Stimulated activated CD8-positive, alpha-beta memory T cell treated with anti-CD3 and anti-CD28 coated beads, Interleukin-4, amount 100 ng/mL, for 4 hours (primary cell): ENCODE measurements at regions not wholly inside any gene's neighbourhood (a gene's known extent, or its start where the extent isn't known, plus 50 kb on each side); places are given as distances from the start of the nearest gene placed in this dataset.
"Not testable (repeated sequence)": the region's sequence is repeated elsewhere in the genome, so short reads cannot be mapped to it uniquely, and the experiment has no call there.

Experiments used
- DNase-seq, 2 donors: peaks; one replicate each; pipeline ENCODE4 v3.0.0-alpha.2; 2020; ENCODE audit warnings: low read depth in 2 of 2, low spot score in 1 of 2

DNA sequence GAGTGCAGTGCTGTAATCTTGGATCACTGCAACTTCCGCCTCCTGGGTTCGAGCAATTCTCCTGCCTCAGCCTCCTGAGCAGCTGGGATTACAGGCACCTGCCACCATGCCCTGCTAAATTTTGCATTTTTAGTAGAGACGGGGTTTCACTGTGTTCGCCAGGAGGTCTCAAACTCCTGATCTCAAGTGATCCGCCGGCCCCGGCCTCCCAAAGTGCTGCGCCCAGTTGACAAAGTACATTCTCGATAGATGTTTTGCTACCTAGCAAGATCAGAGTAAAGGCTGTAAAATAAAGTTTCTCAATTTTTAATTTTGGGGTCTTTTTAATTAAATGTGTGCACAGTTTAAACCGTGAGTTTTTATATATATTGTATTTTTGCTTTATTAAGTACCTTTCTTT is 248.9 kb downstream of the CCER1 start:
- DNase-seq: no peak

DNA sequence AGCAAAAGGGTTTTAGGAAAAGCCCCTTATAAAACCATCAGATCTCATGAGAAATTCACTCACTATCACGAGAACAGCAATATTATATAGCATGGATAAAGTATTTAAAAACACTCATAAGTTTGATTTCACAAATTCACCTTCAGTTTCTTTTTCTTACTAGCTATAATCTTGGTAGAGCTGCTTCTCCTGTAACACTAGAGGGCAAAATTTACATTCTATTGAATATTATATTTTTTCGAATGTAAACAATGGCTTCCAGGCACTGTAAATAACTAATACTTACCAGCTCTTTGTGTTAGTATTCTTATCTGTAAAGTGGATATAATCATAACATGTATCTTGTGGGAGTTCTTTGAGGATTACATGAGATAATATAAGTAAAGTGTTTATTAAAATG is 259.6 kb downstream of the CCER1 start:
- no peak for DNase-seq

DNA sequence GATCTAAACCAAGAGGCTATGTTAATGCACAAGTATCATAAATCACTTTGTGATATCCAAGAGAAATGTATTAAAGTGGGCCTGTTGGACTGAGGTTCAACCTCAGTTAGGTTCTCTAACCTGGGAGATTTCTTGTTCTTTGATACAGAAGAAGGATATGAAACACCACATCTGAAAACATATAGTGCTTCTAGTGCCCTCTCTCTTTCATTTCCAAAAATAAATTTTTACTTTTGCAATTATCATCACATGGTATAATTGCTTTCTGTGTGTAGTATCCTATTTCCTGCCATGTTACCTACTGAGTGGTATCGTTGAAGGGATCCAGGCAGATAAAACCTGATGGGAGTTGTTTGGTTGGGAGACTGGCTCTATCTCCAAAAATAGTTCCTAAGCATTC is 264.9 kb downstream of the CCER1 start:
- no peak for DNase-seq

DNA sequence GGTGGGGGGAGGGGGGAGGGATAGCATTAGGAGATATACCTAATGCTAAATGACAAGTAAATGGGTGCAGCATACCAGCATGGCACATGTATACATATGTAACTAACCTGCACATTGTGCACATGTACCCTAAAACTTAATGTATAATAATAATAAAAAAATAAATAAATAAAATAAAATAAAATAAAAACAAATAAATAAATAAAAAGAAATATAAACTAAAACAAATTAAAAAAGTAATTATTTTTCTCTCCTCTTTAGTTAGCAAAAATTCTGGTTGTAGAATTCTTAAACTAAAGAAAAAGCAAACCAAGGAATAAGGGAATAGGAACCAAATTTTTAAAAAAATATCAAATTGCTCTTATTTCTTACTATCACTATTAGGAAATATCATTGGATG is 267.3 kb downstream of the CCER1 start:
- DNase-seq: not testable (repeated sequence)

DNA sequence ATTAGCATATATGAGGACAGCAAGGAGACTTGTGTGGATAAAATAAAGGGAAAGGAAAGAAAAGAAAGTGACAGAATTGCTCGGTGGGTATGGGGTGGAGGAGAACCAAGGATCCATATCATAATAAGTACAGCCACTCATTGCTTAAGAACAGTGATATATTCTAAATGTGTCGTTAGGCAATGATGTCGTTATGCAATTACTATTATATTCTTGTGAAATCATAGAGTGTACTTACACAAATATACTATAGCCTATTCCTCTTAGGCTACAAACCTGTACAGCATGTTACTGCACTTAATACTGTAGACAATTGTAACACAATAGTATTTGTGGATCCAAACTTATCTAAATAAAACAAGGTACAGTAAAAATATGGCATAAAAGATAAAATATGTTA is 271.1 kb downstream of the CCER1 start:
- no peak for DNase-seq

DNA sequence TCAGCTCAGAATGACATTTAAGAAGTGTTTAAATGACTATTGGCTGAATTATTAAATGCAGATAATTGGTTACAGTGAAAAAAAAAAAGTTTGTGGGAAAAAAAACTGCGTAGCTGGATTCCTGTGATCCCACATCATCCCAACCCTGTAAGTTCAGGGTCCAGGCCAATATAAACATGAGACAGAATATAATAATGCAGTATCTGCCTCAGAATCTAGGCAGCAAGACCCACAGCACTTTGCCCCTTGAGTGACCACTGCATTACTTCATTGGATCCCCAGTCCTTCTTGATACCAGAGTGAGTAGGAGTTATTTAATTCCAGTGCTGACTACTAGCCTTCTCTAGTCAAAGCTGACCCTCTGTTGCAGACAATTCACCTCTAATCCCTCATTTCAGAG is 272.6 kb downstream of the CCER1 start:
- DNase-seq: no peak

DNA sequence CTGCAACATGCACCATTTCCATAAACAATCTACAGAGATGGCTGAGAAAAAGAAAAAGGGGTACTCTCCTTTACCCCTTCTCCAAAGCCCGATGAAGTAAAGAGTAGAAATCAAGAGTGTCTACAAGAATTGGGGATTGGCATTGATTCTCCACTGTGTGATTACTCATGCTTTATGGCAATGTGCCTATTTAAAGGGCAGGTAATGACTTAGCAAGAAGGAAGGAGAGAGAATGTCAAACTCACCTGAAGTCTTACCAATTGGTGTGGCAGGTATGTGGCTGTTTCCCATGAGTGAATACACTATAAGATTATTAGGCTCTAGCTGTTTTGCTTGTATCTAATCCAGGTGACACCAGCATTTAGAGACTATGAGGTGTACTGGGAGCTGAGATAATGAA is 275.3 kb downstream of the CCER1 start:
- no peak for DNase-seq

DNA sequence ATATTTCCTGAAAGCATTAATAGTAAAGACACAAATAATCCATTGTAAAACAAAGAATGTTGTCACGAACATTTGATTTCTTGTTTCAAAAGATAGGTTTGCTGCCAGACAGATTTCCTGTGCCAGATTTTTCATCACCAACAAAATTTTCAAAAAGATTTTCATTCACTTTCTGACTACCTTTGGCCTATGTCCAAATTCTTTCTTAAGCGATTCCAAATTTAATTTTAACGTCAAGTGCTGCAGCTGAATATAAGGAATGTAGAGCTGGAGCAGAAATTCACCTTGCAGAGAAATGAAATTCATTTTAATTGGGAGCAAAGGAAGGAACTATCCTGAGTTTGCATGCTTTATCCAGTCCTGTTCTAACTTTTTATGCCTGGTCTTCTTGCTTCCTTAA is 277.4 kb downstream of the CCER1 start:
- DNase-seq: no peak

DNA sequence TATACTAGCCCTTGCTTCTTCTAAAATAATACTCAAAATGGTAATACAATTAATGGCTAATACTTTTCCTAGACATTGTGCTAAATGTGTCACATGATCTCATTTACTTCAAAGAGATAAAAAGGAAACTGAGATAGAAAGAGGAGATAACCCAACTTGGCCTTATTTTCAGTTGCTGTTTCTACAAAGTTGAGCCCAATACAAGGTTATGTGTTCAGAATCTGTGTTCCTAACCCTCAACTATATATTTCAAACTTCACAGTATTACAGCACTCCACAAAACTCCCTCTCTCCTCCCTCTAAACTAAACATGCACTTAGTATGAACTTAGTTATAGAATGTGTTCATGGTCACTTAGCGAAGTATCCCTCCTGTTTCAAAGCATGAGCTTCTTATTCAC is 277.9 kb downstream of the CCER1 start:
- DNase-seq: no peak

DNA sequence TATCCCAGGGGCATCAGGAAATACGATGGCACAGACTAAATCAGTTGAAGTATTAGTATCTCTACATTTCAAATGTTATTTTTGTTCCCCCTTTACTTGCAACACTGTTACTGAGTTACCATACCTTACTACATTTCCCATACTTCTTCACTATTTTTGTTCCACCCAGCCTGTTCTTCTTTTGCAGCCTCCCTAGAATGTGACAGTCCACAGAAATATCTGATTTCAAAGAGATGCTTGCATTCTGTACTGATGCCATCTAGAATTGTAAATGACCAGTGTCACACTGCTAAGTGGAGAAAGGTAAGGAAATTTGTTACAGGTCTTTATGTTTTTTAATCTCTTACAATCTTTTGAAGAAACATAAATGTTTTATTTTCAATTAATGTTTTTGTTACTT is 279.9 kb downstream of the CCER1 start:
- DNase-seq: no peak

DNA sequence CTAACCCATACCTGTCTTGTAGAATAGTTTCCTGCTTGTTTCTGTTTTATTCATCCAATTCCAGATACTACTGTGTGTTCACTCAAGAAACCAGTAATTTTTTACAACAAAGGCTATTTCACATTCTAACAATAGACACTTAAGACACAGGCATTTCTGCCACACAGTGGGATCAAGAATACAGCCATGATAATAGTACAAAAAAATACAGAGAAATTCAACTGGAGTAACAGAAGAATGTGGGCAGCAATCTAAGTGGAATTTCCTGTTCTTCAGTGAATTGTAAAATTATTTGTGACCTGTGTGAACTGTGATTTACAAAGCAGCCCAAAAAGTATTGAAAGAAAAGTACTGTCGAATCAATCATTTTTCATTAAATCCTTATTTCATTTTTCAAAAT is 282.9 kb downstream of the CCER1 start:
- no peak for DNase-seq

DNA sequence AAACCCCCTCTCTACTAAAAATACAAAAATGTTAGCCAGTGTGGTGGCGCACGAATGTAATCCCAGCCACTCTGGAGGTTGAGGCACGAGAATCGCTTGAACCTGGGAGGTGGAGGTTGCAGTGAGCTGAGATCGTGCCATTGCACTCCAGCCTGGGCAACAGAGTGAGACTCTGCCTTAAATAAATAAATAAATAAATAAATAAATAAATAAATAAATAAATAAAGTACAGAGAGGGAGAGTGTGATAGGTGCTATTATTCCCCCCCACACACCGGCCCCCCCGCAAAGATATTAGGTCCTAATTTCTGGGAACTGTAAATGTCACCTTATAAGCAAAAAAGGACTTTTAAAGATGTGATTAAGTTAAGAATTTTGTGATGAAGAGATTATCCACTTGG is 291.0 kb downstream of the CCER1 start:
- DNase-seq: not testable (repeated sequence)

DNA sequence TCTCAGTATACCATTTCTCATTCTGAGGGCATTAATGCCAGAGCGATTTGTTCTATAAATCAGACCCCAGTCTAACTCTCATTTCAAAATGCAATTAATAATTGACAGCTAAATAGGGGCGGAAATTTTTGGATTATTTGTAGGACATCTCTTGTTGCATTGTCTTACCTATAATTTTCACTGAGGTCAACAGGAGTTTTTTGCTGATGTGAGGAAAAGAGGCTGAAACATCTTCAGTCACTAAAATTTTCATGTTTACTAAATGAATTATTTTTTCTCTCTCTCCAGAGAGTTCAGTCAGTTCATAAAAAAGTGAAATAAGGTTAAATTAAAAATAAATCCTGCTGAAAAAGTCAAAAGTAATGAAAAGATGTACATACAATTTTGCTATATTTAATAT is 295.9 kb downstream of the CCER1 start:
- DNase-seq: no peak

DNA sequence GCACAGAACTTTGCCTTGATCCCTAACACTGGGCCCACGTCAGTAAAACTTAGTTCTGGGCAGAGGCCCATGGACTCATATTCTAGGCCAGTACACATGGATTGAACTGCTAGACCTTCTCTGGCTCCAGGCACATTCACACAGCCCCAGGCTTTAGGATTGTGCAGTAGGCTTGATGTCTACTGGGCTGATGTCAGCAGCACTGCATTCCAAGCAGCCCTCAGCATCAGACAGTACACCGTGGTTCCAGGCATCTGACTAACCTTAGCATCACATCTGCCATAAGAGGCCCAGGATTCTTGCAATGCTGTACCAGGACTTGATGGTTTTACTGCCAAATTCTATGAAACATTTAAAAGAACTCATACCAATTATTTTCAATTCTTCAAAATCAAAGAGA is 301.9 kb downstream of the CCER1 start:
- no peak for DNase-seq

DNA sequence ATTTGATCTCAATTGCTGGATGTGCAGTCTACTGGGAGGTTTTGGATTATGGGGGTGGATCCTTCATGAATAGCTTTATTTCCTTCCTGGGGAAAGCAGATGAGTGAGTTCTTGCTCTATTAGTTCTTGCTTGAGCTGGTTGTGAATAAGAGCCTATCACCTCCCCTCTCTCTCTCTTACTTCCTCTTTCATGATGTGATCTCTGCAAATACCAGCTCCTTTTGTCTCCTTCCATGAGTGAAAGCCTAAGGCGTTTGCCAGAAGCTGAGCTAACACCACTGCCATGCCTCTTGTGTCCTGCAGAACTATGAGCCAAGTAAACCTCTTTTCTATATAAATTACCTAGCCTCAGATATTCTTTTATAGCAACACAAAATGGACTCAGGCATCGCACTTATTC is 302.7 kb downstream of the CCER1 start:
- DNase-seq: no peak

DNA sequence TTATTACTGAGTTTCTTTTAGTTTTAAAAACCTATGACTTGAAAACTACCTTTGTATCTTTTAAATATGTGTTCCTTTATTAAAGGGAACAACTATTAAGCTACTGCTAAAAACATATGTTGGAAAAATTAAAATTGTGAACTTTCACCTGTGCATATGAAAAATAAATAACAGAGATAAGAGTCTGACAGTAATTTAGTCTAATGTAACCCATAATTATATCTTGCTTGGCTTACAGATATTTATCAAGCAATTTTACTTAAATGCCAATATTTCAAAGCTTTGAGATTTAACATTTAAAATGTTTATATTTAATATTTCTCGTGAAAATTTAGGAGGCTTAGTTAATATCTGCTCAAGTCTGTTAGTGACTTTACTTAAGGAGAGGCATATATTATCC is 309.8 kb downstream of the CCER1 start:
- DNase-seq: no peak

DNA sequence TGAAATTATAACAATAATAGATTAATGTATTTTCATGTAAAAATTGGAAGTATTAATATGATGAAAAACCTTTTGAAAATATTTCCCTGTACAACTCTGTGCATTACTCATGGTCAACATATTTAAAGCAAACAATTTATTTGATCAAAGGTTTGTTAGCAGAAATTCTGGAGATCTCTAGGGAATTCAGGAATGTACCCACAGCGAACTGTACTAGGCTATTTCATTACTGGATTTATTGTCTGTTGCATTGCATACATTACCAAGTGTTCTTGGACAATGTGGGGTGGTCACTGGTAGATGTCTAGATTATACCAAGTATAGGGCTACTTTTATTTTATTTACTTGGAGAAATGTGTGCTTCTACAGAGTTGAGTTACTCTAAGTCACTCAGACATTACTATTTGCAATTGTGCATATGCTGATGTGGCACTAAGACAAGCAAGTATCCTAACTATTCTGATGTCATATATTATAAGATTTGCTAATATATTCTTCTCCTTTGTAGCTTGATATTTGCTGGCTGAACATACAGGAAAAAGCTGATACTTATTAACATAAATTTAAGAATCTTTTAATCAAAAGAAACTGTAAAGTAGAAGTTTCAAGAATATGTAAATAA is 323.3 kb downstream of the CCER1 start:
- no peak for DNase-seq

DNA sequence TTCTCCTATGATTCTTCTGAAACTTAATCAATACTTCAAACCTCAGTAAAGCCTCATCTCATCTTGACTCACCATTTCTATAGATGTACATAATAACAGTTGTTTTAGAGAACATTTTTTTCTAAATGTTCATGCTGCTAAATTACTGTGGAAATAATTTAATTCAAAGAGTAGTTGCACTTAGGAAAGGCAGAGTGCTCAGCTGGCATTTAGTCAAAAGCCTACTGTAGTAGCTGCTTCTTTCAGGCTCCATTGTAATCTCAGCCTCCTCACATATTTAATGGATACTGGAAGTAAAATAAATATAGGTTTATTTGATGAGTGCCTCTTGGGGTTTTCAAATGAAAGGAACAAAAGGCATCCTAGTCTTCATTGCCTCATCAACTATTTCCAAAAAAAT is 325.0 kb downstream of the CCER1 start:
- DNase-seq: no peak

DNA sequence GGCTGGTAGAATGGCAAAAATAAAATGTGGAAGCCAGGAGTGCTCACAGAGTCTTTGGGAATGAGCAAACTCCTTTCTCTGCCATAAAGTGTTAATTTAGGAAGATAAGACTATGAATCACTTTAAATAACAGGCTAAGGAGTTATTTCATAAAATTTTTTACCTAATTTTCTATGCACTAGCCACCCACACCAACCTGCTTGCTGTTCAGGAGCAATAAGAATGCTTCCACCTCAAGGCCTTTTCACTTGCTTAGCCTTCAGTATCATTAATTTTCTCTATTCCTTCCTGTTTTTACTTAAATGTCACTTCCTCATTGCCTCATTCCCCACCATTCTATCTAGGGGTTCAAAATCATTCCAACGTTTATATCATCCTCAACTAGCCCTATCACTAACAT is 326.8 kb downstream of the CCER1 start:
- DNase-seq: no peak

DNA sequence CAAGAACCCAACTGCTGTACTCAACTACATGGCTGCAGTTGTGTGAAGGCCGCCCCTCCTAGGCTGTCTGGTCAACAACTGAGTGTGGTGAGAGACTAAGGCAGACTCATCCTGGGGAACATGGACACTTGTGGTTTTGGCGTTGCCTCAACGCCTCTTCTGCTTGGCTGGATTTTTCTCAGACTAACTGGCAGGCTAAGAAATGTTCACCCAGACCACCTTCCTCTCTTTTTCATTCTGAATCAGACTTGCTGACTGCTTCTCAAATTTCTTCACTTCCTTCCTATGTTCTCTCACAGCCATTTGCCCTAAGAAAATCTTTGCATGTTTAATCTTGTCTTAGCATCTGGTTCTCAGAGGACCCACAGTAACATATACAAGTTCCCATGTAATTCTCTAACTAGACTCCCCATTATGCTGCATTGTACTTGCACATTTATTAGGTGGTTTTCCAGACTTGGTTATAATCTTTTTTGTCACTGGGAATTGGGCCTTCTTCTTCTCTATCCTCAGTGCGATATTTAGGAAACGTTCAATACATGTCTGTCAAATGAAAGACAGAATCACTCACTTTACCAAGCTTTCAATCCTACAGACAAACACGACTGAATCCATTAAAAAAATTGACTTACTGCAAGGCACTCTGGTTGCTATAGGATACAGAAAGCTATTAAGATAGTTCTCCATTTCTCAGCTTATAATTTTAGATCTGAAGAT is 327.6 kb downstream of the CCER1 start:
- DNase-seq: no peak

DNA sequence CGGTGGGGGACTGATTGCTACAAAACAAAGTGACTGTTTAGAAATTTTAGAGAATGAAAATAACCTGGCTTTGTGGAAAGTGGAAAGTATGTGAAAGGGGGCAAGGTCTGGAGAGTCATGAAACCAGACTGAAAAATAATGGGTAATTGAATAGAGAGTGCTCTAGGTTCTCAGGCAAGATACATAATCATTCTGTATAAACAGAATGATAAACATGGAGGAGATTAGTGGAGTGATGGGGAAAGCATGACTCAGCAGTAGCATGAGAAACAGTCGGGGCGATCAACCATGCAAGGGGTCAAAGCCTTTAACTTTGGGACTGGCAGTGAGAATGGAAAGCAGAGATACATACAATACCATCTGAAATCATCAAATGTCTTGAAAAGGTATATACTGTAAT is 332.5 kb downstream of the CCER1 start:
- DNase-seq: no peak

DNA sequence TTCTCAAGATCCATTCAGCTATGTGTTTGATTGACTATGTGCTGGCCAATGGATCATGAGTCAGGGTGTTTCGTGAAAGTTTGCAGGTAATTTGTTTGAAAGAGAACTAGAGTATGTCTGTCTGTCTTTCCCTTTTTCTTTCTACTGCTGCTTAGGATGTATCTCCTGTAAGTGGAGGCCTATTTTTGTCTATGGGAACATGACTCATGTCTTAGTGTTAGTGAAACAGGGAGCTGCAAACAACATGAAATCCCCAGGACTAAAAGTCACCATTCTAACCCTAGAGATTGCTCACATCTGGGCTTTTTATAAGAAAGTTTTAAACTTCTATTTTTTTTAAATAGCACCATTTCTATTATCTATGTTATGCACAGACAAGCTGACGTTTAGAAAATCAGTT is 333.0 kb downstream of the CCER1 start:
- DNase-seq: no peak

DNA sequence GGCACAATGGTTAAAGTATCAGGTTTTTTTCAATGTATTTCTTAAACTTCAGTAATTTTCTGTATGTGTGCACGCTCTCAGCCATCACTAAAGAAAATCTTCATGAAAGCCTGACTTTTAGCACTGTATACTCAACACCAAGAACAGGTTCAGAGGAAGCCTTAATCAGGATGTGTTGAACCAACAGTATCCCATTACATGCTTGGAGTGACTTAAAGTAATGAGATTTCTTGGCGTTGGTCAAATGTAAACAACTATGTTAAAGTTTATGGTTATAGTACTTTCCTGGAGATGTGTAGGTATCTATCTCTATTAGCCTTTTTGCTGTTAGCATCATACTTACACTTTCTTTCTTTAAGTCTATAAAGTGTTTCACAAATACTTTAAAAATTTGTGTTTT is 335.0 kb downstream of the CCER1 start:
- no peak for DNase-seq
